Neural crest cell (in vitro differentiated cells): ENCODE measurements at regions not wholly inside any gene's neighbourhood (a gene's known extent, or its start where the extent isn't known, plus 50 kb on each side); places are given as distances from the start of the nearest gene placed in this dataset.

Experiments
- DNase-seq: peaks from one replicate; pipeline ENCODE4 v3.0.0; 2021; ENCODE audit warnings: low read depth, mixed read lengths, low spot score
- H3K27ac Mint-ChIP-seq: one replicate; pipeline ENCODE4 v1.8.0; 2021; ENCODE audit warnings: mild to moderate bottlenecking, mixed read lengths; ENCODE audit not compliant: unreplicated experiment
- H3K27me3 Mint-ChIP-seq: 2 replicates; pipeline ENCODE4 v1.8.0; 2021; ENCODE audit warnings: low read depth, mild to moderate bottlenecking, mixed read lengths
- H3K36me3 Mint-ChIP-seq: 2 replicates; pipeline ENCODE4 v1.8.0; 2021; ENCODE audit warnings: low read depth, mild to moderate bottlenecking, mixed read lengths
- H3K4me1 Mint-ChIP-seq: 2 replicates; pipeline ENCODE4 v1.8.0; 2021; ENCODE audit warnings: mixed read lengths
- H3K4me3 Mint-ChIP-seq: one replicate; pipeline ENCODE4 v1.8.0; 2021; ENCODE audit warnings: mild to moderate bottlenecking, mixed read lengths
- H3K9me3 Mint-ChIP-seq: 2 replicates; pipeline ENCODE4 v1.8.0; 2021; ENCODE audit warnings: mixed read lengths
- CTCF ChIP-seq: fragments of 200-600 bp; sonication (generic); conservative IDR thresholded peaks from 2 replicates; pipeline ENCODE4 v1.5.0; 2021; ENCODE audit warnings: antibody characterized with exemption, mild to moderate bottlenecking

DNA sequence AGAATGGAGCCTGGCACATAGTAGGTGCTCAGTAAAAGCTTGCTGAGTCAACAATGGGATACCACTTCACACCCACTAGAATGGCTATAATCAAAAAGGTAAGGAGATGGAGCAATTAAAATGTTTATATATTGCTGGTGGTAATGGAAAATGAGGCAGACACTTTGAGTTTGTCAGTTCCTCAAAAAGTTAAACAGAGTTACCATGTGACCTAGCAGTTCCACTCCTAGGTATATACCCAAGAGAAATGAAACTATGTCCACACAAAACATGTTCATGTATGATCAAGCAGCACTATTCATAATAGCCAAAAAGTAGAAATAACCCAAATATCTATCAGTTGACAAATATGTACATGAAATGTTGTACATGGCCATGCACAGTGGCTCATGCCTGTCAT, 74.8 kb upstream of the ECE1 start:
- no peak overlapping the region for H3K4me3 Mint-ChIP-seq
- no peaks in the 10 kb centered on the region for H3K4me1 Mint-ChIP-seq
- DNase-seq = no peak
- no peak for TF ChIP-seq CTCF
- no peaks in the 10 kb centered on the region for H3K36me3 Mint-ChIP-seq
- H3K27ac Mint-ChIP-seq = no peak overlapping the region
- no peaks in the 10 kb centered on the region for H3K9me3 Mint-ChIP-seq
- H3K27me3 Mint-ChIP-seq = no peaks in the 10 kb centered on the region

- Mint-ChIP-seq H3K27ac (no peak overlapping the region), H3K36me3 (no peaks in the 10 kb centered on the region), H3K9me3 (no peaks in the 10 kb centered on the region), H3K4me1 (no peaks in the 10 kb centered on the region), H3K27me3 (no peaks in the 10 kb centered on the region), H3K4me3 (no peak overlapping the region)
- DNase-seq = no peak
- TF ChIP-seq CTCF = no peak
Observed at GRCh38 chr1:21362096-21362495, 71.8 kb upstream of the ECE1 start.

- Mint-ChIP-seq H3K4me3 (no peak overlapping the region), H3K27me3 (no peaks in the 10 kb centered on the region), H3K4me1 (no peaks in the 10 kb centered on the region), H3K27ac (no peak overlapping the region), H3K36me3 (no peaks in the 10 kb centered on the region), H3K9me3 (no peaks in the 10 kb centered on the region)
- TF ChIP-seq CTCF = no peak
- DNase-seq = no peak
Observed at GRCh38 chr1:21361506-21361905, 71.2 kb upstream of the ECE1 start.

DNA sequence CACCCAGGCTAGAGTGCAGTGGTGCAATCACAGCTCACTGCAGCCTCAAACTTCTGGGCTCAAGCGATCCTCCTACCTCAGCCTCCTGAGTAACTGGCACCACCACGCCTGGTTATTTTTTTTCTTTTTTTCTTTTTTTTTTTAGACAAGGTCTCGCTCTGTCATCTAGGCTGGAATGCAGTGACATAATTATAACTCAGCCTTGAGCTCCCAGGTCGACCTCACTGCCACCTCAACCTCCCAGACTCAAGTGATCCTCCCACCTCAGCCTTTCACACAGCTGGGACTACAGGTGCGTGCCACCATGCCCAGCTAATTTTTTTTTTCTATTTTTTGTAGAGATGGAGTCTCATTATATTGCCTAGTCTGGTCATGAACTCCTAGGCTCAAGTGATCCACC, 66.9 kb upstream of the ECE1 start:
- H3K9me3 Mint-ChIP-seq = no peaks in the 10 kb centered on the region
- no peaks in the 10 kb centered on the region for H3K27me3 Mint-ChIP-seq
- H3K36me3 Mint-ChIP-seq = no peaks in the 10 kb centered on the region
- no peak overlapping the region for H3K27ac Mint-ChIP-seq
- H3K4me1 Mint-ChIP-seq = no peaks in the 10 kb centered on the region
- H3K4me3 Mint-ChIP-seq = no peak overlapping the region
- TF ChIP-seq CTCF = no peak
- no peak for DNase-seq

GRCh38 chr1:21355956-21356355, 65.7 kb upstream of the ECE1 start:
- Mint-ChIP-seq H3K27me3 (no peaks in the 10 kb centered on the region), H3K27ac (no peak overlapping the region), H3K9me3 (no peaks in the 10 kb centered on the region), H3K4me3 (no peak overlapping the region), H3K4me1 (no peaks in the 10 kb centered on the region), H3K36me3 (no peaks in the 10 kb centered on the region)
- DNase-seq = no peak
- TF ChIP-seq CTCF = no peak

- Mint-ChIP-seq H3K36me3 (no peaks in the 10 kb centered on the region), H3K4me3 (no peak overlapping the region), H3K9me3 (no peaks in the 10 kb centered on the region), H3K4me1 (peaks cover 6% of the 10 kb centered on the region), H3K27ac (no peak overlapping the region), H3K27me3 (no peaks in the 10 kb centered on the region)
- DNase-seq = no peak
- TF ChIP-seq CTCF = no peak
Observed at GRCh38 chr1:21352586-21352985, 62.3 kb upstream of the ECE1 start.
